ENCODE measurements at regions not wholly inside any gene's neighbourhood (a gene's known extent, or its start where the extent isn't known, plus 50 kb on each side); places are given as distances from the start of the nearest gene placed in this dataset.

DNA sequence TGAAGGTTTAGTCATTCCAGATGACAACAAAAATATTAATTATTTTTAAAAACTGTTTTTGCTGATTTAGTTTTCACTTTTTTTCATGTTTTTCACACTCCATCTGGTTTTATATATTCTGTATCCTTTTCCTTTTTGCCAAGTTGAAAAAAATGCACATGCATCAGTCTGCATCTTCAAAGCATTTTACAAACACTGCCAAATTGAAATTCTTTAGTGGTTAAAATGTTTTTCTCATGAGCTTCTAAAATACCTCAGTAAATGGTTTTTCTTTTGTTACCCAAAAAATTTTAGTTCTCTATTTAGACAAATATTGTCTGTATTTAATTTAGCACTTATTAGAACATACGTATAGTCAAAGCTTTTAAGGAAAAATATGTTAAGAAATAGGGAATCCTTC, 386.9 kb upstream of the HSF2 start:
- no peak for DNase-seq

DNA sequence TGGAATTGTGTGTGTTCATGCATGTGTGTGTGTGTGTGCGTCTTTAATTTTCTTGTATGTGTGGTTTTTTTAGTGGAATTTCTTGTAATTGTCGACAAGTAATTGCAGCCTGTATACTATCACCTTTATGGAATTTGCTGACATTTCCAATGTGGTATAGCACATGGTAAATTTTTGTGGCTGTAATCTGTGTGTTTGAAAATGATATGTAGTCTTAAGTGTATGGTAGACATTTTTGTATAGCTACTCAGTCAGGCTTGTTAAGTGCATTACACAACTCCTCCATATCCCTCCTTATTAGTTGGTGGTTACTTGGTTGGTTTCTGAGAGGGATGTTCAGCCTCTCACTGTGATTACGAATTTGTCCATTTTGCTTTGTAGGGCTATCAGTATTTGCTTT, 384.5 kb upstream of the HSF2 start:
- no peak for DNase-seq

DNA sequence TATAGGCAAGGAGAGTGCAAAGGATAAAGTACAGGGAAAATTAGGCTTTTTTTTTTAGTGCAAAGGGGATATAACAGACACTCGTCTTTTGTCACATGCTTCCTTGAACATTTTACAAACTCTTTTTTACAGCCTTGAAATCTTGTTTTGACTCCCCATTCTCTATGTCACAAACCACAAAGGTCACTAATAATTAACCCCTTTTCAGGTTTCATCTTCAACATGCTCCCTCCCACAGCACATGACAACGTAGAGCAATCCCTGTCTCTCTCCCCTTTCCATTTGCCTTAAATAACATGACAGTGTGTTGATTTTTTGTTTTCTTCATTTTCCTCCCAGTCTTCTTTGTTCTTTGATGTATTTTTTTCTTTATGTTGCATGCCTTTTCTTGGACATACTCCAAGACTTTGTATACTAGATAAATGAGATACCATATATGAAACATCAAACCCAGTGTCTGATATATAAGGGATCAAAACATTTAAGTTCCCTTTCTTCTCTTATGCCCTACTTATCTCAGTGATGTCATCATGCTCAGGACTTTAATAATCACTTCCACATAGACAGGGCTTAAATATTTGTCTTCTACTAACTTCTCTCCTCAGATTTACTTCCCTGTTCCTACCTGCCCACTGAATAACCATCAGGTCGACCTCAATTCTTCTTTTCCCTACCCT, 378.7 kb upstream of the HSF2 start:
- DNase-seq: no peak

DNA sequence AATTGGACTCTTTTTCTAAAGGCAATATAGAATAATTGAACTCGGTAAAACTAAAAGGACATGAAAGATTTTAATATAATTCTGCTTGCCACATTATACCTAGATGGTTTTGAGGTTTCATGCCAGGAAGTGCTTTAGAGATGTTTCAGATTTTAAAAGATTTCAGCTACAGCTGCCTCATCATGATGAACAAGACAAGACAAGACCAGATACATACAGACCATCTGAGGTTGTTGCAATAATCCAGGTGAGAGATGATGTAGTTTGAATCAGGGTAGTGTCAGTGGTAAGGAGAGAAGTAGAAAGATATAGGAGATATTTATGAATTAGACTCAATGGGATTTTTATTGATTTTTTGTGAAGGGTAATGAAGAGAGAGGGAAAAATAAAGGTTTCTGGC, 374.3 kb upstream of the HSF2 start:
- no peak for DNase-seq

DNA sequence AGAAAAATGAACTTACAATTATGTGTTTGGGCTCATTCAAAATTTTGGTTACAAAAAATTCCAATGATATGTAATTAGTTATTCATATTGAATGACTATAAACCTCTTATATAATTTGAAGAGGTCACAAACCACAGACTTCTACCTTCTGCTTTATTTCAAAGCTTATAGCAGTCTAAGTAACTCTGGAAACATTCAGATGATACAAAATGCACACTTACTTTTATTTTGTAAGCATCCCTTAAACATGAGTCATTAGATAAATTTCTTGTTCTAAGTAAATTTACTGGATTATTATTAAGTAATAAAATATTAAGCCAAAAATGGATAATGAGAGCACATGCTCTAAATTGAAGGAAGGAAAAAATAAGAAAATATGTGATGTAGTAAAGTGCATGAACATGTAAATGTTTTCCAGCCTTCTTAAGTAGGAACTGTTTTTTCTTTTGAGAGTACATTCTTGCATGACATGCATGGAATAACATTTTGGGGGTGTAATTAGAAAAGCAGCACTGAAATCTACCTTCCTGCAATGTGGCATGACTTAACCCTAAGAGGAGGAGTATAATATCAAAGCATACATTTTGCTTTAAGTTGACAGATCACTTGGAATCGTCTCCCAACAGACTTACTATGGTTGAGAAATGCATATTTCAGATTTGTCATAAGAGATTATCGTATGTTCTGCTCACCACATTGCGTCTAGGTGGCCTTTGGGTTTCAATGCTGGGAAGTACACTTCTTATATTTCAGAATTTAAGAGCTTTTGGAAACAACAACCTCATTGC, 372.7 kb upstream of the HSF2 start:
- DNase-seq: no peak

DNA sequence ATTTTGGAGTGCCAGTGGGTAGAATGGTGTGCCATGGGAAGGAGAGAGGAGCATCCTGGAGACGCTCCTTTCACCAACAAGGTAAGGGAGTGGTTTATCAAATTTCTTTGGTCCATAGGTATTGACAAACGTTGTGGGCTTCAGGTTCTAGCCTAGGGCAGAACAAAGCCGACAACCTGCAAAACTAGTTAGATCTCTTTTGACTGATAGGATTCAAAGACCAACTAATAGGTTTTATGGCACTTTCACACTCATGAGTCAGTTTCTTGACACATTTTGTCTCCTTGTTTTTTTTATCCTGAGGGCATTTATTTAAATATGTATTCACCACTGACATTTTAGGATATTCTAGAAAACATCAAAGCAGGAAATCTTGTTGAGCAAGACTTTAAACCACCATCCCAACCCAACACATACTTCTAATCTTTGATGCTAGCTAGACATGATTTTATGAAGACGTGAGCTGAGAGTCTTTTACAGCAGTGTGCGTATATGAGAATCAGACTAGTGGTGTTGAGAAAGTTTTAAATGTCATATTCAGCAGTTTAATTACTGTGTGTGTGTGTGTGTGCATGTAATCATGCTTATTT, 370.4 kb upstream of the HSF2 start:
- no peak for DNase-seq

DNA sequence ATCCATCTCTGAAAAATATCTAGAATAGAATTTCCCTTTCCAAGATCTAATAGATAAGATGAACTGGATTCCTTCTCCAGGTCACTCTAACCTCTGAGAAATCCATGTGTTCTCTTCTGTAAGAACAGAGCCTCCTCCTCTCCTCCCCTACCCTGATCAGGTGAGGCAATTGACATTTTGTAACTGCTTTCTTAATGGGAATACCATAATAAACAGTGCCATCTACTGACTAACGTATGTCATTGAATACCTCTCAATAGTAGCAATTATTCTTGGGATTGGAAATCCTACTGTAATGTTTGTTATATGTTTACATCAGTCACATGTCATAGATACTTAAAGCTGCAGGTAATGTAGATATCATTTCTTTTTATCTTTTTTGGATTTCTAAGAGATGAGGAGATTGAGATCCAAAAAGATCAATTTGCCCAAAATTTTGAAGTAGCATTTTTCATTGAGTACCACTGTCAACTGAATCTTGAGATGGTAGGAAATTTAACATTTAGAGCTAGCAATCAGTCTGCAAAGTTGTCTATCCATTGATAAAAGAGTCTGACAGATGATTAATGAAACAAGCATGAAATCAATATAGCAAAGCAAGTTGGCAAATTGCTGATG, 365.8 kb upstream of the HSF2 start:
- no peak for DNase-seq

DNA sequence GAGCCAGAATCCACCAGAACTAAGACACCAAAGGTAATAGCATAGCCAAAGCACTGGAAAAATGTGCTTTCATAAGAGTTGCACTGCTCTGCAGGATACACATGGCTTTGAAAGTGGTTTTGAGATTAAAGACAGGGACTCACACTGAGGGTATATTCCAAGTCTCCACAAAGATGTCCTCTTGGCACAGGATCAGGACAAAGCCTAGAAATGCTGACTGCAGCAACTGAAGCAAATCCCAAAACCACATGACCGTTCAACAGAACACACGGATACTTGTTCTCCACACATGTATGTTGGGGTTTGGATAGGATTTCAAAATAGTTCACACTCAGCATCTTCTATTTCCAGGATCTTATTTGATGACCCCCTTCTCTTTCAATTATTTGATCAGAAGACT, 364.3 kb upstream of the HSF2 start:
- no peak for DNase-seq

DNA sequence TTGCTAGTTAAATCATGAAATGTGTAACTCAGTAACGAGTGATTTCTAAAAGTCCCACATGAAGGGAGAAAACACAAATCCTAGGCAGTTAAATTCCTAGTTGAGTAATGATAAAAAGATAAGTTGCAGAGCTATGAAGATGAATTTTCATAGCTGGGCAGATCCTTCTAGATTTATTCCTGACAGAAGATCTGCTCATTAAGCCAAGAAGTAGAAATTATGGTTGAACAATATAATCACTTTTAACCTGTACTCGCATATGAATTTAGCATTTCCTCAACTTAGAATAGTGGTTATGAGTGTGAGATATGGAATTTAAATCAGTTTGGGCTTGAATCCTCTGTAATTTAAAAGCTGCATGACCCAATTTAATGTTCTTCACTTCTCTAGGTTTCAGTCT, 359.2 kb upstream of the HSF2 start:
- DNase-seq: no peak

DNA sequence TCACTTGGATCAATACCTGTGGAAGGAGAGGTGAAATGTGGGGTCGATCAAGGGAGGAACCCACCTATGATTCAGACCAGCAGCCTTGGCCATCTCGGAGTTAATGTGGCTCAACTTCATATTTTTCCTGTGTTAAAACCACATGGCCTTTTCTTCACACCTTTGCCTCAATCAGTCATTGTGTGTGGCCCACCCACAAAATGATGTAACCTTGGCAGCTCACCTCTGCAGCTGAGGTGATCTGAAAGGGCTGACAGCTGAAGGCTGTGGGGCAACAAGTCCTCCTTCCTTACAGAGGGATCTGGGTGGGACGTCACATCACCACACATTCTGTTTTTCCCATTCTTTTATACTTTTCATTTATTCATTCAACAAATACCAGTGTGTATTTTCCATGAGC, 357.1 kb upstream of the HSF2 start:
- DNase-seq: no peak

DNA sequence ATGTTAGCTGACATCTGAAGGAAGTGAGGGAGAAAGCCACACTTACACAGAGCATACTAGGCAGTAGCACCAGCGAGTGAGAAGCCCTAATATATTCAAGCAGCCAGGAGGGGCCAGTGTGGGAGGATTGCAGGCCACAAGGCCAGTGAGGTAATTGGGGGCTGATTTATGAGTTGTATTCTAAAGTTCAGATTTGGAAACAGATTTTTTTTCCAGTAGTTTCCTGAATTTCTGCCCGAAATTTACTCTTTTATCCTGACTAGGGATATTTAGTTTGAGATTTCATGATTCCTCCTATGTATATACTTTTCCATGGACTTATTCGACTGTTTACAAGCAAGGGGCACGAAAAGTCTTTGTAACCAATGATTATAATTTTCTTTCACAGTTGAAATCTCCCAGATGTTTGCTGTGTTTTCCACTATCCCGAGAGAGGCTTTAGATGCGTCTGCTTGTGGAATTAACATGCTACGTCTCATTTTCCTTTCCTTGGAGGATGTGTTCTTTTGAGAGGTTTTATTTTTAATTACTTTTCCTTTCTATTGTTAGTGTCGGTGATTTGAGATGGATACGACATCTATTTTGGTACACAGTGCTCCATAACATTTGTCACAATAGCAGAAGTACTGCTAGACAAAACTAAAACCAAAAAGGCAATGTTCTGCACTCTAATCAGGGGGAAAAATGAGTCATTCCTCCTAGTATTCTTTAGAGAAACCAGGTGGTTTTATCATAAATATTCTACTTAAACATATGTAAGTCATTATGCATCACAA, 356.3 kb upstream of the HSF2 start:
- DNase-seq: no peak

DNA sequence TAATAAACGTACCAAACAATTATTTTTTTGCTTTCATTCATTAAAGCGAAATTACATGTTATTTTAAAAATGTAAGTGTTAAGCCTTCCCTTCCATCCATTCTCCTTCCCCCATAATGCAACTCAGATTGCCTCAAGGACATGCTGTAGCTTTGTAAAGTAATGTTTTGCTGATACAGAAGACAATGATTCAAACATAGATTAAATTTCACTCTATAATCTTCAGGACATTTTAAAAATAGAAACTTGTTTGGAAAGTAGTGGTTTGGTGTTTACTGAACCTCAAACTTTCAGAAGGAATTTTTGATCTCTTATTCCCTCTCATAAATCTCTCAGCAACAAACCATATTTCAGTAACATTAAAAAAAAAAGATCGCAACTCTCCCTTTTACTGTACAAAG, 350.9 kb upstream of the HSF2 start:
- DNase-seq: no peak

DNA sequence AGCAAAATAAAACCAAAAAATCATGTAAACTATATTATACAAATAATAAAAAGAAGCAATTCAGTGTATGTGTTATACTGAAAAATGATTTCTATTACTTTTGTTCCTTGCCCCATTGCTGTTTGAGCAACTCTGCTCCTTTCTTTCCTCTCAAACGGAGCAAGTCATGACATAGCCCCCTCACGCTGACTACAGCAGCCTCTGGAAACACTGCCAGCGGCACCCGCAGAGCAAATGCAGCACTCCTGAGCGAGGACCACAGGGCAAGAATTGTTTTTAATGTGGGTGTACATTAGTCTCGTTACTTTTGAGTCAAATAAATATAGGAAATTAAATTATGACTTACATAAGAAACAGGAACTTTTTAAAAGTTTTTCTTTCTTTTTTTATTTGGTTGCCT, 350.1 kb upstream of the HSF2 start:
- DNase-seq: no peak

DNA sequence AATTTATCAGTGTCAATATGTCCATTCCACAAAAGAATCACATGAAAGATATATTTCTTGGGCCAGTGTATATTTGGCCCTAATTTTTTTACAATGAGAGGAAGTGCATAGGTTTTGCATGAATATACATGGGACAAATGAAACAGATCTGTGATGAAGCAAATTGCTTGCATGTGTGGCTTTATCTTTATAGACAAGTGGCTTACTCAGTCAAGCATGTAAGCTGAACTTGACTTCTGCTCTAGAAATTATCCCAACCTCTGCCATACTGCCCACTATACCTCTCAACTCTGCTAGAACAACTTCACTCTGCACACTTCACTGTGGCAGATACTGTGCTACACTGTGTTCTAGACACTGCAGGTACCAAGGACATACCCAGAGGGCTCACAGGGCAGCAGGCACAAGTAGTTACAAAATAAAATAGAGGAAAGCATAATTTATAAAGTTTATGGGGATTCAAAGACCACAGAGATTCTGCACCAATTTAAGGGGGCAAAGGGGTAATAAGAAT, 349.2 kb upstream of the HSF2 start:
- no peak for DNase-seq

DNA sequence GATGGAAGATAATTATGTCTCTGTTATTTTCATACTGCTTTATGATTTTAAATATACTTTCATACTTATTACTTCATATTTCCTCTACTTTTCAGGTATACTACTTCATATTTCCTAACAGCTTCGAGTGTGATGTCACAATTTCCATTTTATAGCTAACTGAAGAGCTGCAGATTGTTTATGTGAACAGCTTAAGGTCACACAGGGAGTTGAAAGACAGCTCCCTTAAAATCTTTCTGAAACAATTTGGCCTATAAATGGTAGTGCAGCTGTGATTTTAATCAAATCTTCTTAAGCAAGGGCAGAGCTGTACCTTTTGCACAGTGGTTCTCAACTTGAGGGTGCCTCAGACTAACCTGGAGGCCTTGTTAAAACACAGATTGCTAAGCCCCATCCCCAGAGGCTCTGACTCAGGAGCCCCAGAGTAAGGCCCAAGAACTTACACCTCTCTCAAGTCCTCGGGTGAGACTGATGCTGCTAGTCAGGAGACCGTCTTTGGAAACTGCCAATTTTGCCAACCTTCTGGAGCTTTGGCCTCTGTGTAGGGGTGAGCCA, 347.0 kb upstream of the HSF2 start:
- no peak for DNase-seq

DNA sequence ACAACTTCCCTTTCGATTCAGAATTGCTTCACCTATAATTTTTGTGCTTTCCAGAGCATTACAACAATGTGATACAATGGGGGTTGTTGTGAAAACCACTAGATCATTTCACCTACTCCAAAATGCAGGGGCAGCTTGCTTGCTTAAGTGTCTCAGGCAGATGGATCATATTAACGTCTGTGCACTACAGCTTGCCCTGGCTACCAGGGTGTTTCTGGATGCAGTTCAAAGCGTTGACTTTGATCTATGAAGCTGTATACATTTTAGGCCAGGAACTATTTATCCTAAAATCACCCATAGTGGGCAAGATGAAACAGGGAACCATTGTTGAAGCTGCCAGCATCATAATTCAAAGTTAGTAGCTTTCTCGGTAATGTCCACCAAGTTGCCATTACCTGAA, 339.5 kb upstream of the HSF2 start:
- DNase-seq: no peak

DNA sequence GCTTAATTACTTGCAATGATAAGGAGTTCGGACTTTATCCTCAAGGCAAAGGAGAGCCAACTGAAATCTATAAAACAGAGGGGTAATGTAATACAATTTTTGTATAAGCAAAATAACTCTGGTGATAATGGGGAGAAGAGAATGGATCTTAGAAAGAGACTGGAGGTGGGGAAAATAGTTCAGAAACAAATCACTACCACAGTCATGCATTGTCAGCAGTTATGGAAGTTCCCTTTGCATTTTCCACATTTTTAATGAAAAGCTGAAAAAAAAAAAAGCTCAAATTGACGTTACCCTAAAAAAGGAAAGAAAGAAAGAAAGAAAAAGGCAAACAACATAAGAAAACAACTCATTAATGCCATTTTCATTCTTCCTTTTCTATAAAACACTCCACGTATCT, 337.6 kb upstream of the HSF2 start:
- DNase-seq: no peak

DNA sequence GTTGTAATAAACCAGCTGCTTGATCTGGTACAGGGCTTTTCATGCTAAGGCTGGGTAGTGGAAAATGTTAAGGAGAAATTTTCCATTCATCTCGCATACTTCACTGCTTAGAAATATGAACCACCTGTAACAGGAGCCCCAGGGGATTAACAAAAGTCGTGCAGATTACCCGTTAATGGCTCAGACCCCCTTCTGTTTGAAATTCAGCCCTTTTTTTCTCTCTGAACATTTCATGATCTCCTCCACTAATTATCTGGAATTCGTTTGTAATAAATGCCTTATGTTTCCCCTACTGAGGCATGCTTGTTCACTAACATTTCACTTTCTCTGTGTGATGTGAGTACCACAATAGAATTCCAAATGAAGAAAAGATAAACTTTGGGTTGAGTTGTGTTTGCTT, 336.4 kb upstream of the HSF2 start:
- DNase-seq: no peak

DNA sequence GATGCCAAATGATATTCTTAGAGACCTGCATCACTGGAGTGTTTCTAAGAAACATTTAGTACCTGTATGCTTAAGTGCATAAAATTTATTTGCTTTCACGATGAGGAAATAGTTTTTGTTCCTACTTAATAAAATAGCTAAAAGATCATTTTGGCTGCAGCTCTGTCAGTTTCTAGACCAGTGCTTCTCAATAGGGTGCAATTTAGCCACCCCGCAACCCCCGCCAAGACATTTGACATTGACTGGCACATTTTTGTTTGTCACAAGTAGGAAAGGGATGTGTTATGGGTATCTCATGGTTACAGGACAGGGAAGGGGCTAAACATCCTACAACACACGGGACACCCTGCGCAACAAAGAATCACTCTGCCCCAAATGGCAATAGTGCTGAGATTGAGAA, 335.7 kb upstream of the HSF2 start:
- no peak for DNase-seq

DNA sequence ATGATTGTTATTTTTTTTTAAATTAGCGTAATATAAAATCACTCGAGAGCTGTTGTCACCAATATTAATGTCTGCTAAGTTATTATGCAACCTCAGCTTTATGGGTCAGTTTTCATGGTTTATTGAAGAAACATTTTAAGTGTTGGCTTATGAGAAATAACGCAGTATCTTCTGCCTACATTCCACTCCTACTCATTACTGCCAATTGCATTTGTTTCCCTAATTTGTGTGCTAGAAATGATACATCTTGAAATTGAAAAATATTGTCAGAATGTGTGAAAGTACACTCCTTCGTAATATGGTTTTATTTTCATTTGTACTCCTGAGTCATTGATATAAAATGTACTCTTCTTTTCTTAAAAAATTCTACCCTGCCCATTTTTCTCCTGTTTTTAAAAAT, 333.3 kb upstream of the HSF2 start:
- no peak for DNase-seq

DNA sequence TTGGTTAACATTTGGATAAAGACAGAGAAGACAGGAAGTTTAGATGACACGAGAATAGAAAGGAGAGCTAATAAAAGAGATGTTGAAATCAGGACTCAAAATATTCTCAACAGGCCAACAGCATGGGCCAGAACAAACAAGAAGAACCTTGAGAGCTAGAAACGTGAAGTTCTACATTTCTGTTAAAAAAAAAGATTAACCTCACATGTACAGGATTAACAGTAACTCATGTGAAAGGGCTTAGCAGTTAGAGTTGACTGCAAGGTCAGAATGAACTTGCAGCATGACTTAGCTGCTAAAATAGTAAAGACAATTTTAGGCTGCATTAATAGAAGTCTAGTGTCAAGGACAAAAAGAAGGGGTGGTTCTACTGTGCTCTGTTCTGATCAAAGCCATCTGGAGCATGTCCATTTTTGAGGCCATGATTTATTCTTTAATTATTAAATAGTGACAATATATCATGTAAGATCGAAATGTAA, 331.1 kb upstream of the HSF2 start:
- no peak for DNase-seq

DNA sequence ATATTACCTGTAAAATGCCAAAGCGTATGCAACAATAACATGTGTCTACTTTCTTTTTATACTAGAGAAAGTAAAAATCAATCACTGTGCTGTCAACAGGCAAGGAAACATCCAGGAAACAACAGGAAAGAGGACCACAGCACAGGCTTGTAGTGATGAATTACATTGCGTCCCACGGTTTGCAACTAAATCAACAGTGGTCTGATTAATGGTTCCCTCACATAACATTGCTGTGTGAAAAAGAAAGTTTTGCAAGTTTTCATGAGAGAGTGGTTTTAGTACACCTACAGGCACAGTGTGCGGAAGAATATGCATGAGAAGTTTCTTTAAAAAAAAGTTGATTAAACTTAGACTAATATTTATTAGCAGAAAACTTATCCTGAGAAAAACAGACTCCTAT, 329.5 kb upstream of the HSF2 start:
- DNase-seq: no peak

Measured in occipital lobe (tissue), 1 donor.